ENCODE measurements at regions not wholly inside any gene's neighbourhood (a gene's known extent, or its start where the extent isn't known, plus 50 kb on each side); places are given as distances from the start of the nearest gene placed in this dataset.
"Not testable (repeated sequence)": the region's sequence is repeated elsewhere in the genome, so short reads cannot be mapped to it uniquely, and the experiment has no call there.

DNA sequence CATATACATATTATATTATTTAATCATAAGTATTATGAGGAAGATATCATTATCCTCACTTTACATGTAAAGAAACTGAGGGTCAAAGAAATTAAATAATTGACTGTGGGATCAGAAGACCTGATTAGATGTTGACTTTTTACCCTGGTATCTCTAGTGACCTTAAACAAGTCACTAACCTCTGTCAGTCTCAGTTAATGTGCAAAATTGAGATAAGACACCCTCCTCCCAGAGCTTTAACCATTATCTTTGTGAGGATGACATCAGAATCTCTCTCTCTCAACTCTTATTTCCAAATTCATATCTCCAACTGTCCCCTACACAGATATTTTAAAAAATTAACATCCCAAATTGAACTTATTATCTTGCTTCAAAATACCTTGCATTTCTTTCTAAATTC is 177.8 kb downstream of the KLHL28 start:
- FAIRE-seq, result no peak

- FAIRE-seq, result no peak
Measured at GRCh38 chr14:44782775-44783238, 178.9 kb downstream of the KLHL28 start.

GRCh38 chr14:44780989-44781388 is 180.8 kb downstream of the KLHL28 start:
- no peak for FAIRE-seq

GRCh38 chr14:44778604-44779003 is 183.1 kb downstream of the KLHL28 start:
- FAIRE-seq, result no peak

- no peak for FAIRE-seq
Measured at GRCh38 chr14:44777584-44777983, 184.2 kb downstream of the KLHL28 start.

GRCh38 chr14:44775248-44775647 is 186.5 kb downstream of the KLHL28 start:
- no peak for FAIRE-seq

DNA sequence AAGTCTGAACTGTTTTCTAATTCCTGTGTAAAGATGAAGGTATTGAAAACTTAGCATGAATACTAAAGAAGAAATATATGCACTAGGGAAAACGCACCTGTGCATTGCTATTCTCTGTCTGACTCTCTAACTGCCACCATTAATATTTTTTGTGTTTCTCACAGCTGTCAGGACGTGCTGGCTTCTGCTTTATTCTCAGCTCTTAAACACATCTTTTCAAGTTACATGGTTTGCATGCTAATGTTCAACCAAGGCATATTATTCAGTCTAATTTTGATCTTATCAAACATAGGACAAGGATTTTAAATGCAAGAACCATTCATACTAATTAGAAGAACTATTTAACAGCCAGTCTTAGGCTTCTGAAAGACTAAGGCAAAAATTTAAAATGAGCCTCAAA is 187.4 kb downstream of the KLHL28 start:
- no peak for FAIRE-seq

- no peak for FAIRE-seq
Measured at GRCh38 chr14:44771496-44771895, 190.3 kb downstream of the KLHL28 start.

GRCh38 chr14:44770201-44770600 is 191.5 kb downstream of the KLHL28 start:
- no peak for FAIRE-seq

GRCh38 chr14:44768935-44769334 is 192.8 kb downstream of the KLHL28 start:
- no peak for FAIRE-seq

DNA sequence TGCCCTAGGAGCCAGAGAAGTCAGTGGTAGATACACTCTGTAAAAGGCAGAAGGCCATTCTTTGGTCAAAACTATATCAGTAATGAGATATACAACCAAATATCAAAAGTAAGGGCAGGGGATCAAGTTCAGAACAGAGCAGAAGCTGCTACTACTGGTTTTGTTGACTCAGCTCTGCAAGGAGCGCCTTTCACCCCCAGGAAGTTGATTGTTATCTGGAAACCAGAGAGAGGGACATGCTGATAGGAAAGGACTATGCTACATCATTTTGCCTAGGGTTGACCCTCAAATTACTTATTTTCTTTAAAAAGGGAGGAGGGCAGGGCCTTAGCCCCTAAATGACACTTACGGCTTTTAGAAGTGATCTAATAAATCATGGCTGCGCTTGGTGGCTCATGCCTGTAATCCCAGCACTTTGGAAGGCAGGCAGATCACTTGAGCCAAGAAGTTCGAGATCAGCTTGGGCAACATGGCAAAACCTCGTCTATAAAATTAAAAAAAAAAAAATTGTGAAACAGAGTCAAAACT is 194.0 kb downstream of the KLHL28 start:
- no peak for FAIRE-seq

DNA sequence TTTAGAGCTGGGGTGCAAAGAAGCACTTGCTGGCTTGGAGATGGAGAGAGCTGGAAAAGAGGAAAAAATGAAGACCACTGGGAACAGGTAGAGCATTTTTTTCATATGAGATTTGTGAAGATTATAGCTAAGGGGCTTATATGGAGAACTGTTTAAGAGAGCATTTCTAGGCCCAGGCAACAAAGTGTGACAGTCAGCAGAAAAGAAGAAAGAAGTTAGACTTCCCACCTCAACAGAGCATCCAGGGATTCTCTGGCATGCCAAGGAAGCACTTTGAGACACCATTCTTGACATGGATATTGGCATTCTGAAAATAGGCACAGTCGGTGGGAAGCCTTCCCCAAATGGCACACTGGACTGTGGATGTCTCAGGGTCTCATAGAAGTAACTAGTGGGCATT is 195.5 kb downstream of the KLHL28 start:
- no peak for FAIRE-seq

GRCh38 chr14:44763356-44763755 is 198.4 kb downstream of the KLHL28 start:
- no peak for FAIRE-seq

GRCh38 chr14:44759277-44759676 is 202.5 kb downstream of the KLHL28 start:
- FAIRE-seq, result no peak

DNA sequence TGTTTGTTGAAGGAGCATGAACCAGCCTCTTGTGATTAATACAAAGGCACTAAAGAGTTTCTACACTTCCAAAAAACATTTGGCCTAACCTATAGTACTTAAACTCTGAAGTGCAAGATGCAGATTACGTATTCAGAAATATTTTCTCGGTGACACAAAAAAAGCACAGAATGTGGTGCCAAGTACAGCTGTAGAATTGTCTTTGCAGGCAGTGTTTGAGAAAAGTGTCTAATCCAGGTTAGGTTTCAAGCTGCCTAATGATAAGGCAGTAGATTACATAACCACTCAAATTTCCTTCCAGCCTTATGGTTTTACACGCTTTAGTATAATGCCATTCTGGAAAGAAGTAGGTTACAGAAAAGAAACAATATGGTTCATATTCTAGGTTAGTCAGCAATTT is 205.2 kb downstream of the KLHL28 start:
- no peak for FAIRE-seq

DNA sequence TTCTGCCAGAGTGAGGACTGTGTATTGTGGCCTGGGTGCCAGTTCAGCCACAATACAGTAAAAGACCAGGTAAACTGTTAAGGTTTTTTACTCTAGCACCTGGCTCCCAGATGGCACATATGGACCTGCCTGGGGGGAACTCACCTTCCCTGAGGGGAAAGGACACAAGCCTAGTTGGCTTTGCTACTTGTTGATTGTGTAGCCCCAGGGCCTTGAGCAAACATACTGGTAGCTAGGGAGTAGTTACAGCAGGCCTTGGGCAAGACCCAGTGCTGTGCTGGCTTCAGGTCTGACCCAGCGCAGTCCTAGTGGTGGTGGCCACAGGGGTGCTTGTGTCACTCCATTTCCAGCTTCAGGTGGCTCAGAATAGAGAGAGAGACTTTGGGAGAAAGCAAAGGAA is 216.4 kb downstream of the KLHL28 start:
- no peak for FAIRE-seq

DNA sequence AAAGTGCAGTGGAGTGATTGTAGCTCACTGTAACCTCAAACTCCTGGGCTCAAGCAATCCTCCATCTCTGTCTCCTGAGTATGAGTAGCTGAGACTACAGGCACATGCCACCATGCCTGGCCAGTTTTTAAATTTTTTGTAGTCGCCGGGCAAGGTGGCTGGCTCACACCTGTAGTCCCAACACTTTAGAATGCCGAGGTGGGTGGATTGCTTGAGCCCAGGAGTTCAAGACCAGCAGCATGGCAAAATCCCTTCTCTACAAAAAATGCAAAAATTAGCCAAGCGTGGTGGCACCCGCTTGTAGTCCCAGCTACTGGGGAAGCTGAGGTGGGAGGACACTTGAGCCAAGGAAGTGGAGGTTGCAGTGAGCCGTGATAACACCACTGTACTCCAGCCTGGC is 219.5 kb downstream of the KLHL28 start:
- FAIRE-seq, result no peak

DNA sequence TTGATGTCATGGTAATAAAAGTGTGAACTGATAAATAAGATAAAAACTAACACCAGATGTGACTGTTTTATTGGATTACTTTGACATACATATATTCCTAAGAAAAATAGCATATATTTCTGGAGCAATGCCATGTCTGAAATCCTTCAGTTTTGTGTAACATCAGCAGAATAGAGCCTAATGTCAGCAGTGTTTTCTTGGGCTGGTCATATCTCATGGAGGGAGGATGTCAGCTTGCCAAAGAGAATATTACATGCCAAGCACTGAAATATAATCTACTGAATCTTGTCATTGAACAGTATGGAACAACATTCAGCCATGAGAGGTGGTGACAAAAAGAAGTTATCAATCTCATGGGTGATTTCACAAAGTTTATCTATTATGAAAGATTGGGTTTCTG is 220.3 kb downstream of the KLHL28 start:
- FAIRE-seq, result no peak

GRCh38 chr14:44736326-44736725 is 225.4 kb downstream of the KLHL28 start:
- FAIRE-seq, result no peak

DNA sequence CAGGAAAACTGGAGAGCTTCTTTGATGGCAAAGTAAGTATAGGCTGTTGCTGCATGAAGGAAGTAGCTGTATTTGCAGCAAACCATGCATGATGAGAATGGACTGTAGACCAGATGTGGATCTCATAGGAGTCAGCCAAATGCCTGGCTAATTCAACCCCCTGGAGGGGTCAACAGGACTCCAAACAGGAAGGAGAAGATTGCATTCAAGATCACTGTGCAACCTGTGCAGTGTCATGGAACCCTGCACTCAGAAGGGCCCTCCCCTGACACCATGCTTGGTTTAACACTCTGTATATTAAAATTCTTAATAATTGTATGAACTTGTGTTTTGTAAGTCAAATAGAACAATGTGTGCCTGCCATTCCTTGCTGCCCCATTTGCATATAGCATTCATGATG is 225.1 kb upstream of the FSCB start:
- no peak for FAIRE-seq

DNA sequence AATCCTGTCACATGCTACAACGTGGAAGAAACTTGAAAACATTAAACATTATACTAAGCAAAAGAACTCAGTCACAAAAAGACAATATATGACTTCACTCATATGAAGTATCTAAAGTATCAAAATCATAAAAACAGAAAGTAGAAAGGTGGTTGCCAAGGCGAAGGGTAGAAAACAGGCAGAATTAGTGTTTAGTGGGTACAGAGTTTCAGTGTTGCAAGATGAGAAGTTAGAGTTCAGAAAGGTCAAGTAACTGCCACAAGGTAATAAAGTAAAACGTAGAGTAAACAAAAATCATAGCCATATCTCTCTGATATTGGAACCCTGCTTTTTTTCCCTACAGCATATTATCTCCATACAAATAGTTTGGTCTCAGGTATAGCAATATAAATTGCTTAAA is 223.8 kb upstream of the FSCB start:
- no peak for FAIRE-seq

DNA sequence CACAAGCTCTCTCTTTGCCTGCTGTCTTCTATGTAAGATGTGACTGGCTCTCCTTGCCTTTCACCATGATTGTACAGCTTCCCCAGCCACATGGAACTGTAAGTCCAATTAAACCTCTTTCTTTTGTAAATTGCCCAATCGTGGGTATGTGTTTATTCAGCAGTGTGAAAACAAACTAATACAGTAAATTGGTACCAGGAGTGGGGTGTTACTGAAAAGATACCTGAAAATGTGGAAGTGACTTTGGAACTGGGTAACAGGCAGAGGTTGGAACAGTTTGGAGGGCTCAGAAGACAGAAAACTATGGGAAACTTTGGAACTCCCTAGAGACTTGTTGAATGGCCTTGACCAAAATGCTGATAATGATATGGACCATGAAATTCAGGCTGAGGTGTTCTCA is 214.3 kb upstream of the FSCB start:
- not testable (repeated sequence) for FAIRE-seq

DNA sequence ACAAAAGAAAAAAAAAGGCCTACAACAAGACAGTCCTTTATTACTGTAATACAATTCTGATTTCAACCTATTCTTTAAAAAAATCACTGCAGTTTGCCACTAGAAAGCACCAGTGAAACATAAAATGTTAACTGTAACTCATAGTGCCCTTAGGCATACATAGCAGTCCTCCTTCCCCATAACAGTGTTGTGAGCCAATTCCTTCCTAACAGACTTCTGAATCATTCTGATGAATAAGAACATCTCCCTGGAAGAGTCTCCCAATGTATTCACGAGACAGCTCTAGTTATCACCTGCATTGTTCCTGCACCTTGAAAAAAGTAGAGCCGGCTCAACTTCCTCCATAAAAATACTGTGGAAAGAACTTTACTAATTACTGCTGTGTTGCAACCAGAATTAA is 213.6 kb upstream of the FSCB start:
- no peak for FAIRE-seq

DNA sequence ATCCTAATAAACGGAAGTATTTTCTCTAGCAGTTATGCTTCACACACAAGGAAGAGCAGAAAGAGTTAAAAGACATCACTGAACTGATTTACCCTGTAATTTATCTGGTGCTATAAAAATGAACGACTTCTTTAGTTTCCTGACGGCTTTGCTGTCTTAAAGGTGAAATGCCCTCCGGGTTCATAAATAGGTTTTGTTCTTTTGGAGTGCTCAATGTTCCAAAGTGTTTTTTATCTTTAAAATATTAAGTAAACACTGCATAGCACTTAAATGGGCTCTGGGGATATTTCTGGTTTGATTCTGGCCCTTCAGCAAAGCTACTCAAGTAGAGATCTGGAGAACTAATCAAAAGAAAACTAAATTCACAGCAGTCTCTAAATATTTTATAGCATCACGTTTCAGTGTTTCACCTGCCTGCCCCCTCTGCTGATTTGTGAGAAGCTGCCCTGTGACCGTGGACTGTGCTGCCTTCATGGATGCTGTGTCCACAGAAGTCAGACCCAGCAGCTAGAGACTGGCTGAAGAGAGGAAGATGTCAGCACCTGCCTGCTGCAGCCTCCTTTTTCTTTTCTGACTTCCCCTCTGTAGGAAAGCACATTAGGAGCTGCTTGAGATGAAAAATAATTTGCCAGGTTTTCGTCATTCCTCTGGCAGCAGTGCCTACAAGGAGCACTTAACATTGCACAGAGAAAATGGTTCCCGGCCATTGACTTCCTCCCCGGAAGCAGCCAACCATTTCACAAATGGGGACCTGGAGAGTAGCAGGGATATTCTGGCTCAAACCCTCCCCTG is 205.1 kb upstream of the FSCB start:
- no peak for FAIRE-seq
